Stimulated activated CD4-positive, alpha-beta T cell treated with anti-CD3 and anti-CD28 coated beads, Interleukin-4, amount 100 ng/mL, for 1 hour (primary cell): ENCODE measurements at regions not wholly inside any gene's neighbourhood (a gene's known extent, or its start where the extent isn't known, plus 50 kb on each side); places are given as distances from the start of the nearest gene placed in this dataset.
"Not testable (repeated sequence)": the region's sequence is repeated elsewhere in the genome, so short reads cannot be mapped to it uniquely, and the experiment has no call there.

Experiments used
- DNase-seq: peaks from one replicate; pipeline ENCODE4 v3.0.0-alpha.2; 2020

DNA sequence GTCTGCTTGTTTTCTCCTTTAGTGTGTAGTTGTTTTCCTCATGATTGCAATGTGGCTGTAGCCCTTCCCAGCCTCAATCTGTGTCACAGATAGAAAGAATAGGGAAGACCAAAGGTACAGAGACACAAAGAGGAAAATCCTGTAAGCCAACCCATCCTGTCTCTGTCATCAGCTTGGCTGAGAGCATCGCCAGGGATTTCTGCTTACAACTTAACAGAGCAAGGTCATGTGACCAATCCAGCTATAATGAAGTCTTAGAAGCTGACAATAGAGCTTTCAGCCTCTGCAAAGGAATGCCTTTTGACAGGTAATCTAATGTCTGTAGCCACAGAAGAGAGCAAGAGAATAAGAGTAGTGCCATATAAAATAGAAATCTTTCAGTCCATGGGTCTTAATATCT lies 1598.0 kb upstream of the AGA start:
- no peak for DNase-seq

DNA sequence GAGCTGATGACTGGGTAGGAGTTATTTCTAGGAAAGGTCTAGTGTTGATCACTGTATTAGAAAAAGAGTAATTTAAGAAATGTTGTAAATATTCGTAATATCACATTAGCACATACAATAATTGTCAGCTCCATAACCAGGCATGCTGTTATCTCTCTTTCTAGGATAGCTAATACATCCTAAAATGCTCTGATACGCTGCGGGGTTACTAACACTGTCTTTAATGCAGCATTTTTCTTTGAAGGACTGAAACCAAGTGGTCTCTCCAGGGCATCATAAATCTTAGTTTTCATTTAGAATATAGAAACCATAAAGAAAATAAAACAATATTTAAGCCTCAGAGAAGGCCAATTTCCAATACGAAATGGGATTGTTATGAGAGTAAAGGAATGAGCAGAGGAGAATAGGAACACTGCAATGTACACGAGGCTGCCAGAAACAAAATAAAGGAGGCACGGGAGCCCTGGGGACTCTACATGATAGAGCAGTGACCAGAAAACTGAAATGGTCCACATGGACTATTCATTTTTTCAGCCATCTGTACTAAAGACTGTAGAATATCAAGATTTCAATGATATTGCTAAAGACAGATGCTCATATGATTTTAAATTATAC lies 1606.7 kb upstream of the AGA start:
- DNase-seq: no peak

DNA sequence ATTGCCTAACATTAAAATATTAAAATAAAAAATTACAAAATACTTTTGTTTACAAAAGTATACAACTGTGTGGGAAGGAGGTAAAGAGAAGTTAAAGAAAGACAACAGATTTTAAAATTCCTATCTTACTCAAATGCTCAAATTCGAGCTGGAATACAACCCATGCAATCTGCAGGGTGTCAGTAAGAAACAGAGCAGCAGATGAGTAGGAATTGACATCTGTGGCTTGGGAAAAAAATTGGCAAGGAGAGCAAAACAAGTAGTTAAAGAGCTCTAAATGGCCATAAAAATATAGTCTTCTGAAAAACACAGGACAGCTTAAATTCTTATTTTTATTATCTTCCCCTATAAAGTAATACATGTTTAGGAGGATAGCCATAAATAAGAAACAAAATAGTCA lies 1609.0 kb upstream of the AGA start:
- no peak for DNase-seq

DNA sequence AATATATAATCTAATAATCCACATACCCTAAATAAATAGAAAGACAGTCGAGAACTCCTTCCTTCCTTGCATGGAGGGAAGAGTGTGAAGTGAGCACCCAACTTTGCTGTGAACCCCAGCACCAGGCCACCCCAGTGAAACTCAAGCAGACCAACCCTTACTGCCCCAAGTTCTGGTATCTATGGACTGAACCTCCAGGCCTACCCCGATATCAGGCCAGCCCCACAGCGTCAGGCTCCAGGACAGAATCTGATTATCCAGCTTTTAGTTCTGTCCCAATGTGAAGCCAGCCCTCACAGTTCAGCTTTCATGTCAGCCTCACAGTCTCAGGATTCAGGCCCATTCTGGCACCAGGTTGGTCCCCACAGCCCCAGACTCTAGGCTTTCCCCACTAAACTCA lies 1617.2 kb upstream of the AGA start:
- DNase-seq: no peak

DNA sequence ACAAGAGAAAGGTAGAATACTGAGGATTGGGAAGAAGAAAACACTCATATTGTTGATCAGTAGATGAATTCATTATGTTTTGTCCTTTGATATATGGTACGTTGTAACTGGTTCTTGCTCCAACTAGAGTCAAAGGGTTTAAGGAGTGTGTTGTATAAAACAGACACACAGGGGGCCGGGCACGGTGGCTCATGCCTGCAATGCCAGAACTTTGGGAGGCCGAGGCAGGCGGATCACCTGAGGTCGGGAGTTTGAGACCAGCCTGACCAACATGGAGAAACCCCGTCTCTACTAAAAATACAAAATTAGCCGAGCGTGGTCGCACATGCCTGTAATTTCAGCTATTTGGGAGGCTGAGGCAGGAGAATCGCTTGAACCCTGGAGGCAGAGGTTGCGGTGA lies 1624.0 kb upstream of the AGA start:
- not testable (repeated sequence) for DNase-seq

DNA sequence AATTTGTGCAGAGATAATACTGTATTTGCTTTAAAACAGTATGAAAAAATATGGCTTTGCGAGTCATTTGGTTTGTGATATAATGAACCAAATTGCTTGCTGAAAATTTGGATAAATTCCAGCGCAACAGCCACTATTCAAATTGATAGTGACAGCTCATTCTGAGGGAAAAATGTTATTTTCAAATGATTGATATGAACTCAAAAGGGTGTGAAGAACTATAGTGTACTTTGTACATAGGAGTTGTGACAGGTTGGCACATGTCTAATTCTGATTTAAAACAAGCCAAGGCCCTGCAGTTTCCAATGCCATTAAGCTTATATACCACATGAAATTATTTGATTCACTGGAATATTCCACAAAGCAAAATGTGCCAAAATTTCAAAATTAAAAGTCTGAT lies 1628.9 kb upstream of the AGA start:
- DNase-seq: no peak

DNA sequence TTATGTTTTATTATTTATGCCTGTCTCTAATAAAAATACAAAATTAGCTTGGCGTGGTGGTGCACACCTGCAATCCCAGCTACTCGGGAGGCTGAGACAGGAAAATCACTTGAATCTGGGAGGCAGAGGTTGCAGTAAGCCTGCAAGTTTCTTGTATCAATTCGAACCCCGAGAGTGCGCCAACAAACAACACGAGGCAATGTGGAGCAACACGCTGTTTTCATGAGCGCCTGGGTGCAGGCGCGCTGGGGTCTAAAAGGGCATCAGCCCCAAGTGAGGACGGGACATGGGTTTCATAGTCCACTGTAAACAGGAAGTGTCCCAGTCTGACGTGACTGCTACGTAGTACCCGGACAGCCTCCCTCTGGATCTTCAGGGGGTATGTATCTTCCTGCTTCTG lies 1634.6 kb upstream of the AGA start:
- DNase-seq: no peak

DNA sequence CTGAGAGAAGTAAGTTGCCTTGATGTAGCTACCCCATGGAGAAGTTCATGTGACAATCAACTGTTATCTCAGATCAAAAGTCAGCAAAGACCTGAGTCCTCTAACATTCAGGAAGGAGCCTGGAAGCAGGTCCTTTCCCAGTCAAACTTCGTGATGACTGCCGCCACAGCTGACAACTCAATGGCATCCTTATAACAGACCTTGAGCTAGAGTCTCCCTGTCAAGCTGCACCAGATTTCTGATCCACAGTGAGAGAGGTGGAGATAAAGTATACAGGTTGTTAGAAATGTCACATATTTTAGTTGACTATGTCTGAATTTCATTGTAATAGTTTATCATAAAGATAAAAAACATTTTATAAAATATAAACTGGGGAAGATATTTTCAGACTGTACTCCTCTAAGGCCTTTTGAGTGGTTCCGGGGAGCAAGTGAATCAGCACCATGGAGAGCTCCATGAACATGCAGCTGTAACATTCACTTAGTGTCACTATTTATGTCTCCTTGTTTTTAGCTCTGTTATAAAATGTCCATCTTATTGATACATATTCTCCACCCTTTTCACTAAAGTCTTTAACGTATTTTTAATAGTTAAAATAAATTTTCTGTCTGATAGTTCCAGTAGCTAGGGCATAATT lies 1653.5 kb upstream of the AGA start:
- no peak for DNase-seq

DNA sequence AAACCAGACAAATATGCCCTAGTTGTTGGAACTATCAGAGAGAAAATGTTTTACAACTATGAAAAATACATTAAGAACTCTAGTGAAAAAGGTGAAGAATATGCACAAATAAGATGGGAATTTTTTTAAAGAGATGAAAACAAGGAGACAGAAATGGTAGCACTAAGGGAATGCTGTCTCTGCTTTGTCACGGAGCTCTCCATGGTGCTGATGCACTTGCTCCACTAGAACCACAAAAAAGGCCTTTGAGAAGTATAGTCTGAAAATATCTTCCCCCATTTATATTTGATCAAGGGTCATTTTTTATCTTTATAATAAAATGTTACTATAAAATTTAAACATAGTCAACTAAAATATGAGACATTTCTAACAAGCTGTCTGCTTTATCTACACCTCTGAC lies 1655.5 kb upstream of the AGA start:
- no peak for DNase-seq

DNA sequence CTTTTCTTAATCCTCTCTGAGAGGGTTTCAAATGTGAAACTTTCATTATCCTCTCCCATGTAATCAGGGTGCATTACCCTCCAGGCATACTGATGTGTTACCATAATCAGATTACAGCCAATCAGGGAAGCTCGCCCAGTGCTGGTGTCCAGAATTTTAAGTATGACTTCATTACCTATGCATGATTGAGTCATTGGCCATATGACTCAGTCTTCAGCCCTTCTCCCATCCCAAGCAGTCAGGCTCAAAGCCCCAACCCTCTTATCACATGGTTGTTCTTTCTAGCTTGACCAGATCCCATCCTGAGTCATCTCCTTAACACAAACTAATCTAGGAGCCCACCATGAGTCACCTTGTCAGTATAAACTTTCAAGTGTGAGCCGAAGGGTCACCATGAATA lies 1668.1 kb upstream of the AGA start:
- no peak for DNase-seq

DNA sequence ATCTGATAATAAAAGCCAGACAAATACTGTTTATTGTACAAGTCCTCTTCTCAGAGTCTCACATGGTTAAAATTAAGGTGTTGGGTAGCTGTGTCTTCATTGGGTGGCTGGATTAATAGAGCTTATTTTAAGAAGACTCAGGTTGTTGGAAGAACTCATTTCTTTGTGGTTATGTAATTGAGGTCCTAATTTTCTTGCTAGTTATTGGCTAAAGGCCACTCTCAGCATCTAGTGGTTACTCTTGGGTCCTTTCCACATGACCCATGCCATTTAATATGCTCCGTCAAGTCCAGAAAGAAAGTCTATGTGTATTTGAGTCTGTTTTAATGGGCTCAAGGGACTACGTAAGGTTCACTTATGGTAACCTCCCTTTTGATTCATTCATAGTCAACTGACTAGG lies 1668.6 kb upstream of the AGA start:
- no peak for DNase-seq

DNA sequence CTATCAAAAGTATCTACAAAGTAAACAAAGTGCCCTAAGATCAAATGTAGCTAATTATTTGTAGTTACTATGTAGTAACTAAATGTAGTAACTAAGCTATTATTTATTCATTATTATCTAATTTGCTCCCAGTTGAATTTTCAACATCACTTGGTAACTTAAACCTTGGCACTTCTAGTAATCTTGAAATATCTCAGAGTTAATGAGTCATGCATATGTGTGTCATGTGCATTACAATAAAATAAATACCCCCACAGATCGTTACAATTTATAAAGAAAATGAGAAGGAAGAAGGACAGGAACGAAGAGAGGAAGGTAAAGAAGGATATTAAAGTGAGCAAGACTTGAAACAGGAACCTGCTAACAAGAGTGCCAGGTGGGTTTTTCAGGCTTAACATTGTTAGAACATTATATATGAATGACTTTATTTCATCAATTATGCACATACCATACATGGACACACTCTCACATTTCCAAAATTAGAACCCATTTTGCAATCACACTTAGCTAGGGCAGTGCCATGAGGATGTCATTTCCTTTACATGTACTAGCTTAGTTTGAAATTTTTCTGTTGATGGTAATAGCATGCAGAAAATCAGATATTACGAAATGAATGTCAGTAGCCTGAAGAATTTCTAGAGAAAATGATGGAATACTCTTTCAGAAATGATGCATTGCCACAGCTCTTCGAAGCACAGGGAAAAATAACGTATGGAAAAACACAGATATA lies 1670.4 kb upstream of the AGA start:
- DNase-seq: no peak

DNA sequence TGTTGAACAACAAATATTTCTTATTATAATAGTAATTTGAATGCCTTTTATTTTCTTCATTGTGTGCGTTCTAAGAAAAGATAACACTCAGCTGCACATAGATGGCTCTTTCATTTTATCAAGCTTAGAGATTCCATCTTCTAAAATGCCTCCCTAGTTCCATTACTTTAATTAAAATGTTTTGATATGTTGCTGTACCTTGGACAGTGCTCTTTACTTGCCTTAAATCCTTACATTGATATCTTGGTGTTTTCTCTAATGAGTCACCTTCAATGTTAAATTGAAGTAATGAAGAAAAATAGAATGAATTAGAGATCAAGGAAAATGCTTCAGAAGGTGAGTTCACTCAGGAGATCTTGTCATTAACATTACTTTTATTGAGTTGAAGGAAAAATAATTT lies 1672.4 kb upstream of the AGA start:
- no peak for DNase-seq

DNA sequence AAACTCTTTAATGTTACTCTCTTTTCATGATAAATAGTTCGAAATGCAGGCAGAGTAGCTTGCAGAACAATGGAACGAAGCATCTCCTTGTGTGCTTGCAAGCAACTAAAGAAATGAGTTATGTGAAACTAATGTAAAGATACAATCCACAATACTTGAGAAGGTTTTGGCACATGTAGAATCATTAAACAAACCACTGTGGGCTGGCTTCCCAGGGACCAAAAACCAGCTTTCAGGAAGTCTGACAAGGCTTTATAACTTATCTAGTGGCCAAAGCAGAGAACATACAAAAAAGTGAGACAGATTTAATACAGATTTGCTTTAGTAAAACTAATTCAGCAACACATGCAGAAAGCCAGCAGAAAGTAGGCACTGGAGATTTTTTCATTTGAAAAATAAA lies 1673.8 kb upstream of the AGA start:
- no peak for DNase-seq

DNA sequence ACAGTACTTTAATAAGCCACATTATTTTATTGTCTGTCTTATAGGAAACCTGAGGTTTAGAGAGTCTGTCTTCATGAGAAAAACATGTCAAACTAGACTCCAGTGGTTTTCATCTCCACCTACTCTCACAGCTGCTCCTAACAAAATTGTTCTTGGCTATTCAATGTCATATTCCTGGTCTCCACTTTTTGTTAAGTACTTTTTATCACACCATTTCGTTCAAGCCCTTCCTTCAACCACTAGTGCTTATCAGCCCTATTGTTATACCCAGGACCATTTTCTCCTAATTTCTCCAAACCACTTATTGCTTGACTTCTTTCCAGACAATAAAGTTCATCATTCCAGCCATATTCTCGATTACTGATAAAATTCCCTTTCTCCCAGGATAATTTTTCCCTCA lies 1674.3 kb upstream of the AGA start:
- no peak for DNase-seq

DNA sequence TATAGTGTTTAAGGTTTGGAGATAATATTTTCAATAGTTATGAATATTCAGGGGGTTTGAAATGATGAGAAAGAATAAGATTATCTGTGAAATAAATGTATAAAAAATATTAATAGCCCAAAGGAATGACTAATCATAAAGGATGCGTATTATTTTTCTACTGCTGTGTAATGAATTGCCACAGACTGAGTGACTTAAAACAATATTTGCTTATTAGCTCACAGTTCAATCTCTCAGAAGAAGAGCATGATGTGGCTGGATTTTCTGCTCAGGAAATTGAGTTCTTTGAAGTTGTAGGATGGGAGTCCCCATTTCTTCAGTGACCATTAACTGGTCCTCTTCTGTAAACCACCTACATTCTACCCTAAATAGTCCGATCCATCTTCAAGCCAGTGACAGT lies 1680.8 kb upstream of the AGA start:
- no peak for DNase-seq

DNA sequence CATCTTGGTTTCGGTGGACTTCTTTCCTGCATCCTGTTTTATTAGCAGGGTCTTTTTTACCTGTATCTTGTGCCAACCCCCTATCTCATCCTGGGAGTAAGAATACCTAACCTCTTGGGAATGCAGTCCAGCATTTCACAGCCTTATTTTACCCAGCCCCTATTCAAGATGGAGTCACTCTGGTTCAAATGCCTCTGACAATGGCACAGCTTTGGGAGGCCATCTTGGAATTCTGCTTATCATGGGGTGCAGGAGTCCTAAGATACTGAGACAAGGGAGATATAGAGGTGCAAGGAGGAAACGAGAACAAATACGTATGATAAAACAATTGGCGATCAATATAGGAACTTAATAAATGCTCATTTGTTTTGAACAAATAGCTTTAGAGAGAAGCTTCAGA lies 1682.2 kb upstream of the AGA start:
- DNase-seq: no peak

DNA sequence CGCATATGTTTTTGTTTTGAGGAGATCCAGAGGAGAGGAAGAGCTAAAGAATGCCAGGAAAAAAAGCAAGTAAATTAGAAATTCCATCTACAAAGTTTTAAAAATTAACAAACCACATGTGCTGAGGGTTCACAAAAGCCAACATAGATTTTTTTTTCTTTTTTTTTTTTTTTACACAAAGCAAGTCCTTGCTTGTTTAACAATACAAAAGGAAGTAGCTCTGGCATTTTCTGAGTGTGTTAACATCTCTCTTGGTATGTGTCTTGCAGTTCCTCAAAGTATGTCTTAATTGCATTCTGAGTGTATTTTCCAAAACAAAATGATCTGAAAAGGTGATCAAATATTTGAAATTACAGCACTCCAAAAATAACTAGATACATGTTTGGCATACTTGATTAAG lies 1682.7 kb upstream of the AGA start:
- DNase-seq: no peak

DNA sequence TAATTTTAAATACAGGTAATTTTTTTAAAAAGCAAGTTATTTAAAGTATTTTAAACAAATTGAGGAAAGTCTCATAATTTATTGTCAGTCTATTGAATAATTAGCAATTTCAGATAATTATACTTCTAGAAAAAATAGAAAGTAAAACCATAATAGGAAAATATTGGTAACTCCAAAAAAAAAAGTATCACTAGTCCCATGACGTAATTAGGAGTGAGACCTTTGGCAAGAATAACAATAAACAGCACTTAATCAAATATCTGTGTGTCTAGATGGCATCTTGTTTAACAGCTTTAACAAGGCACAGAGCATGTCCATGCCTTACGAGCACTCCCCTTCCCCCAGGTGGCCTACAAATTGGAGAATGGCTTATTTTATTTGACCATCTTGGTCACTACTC lies 1683.6 kb upstream of the AGA start:
- DNase-seq: no peak

DNA sequence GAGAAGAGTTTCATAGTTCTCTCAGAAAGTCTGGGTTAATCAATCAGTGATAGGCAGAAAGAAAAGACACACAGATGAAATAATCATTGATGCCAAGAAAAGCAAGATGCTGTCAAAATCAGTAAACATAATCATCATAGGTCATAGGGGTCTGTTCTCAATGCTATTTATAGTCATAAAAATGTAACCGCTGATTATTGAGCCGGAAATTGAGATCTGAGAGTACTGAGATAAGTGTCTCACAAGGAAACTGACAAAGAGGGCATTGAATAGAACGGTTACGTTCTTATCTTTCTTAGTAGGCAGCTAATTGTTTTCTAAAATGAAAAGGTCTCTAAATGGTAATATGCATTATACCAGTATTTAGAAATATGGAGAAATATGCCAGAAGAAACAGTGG lies 1686.1 kb upstream of the AGA start:
- no peak for DNase-seq

DNA sequence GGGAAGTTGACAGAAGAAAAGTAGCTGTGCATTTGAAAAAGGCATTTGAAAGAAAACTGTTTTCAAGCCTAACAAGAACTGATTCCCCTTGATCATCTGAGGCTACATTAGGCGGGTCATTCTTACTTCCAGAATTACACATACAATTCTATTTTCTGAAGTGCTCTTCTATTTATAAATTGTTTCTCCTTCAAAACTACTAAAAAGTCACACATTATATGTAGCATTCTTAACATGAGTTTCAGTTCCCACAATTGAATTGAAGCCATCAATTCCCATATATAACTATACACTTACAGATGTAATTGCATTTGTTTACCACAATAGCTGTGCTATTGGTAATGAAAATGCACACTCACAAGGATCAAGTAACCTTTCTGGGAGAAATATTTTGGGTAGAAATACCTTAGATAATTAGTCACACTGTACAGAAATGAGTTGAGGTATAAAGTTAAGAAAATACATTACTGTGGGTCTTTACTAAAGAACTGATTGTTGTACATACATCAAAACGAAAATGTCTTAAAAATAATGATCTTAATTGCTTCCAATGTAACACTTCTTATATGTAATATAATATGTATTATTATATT lies 1688.0 kb upstream of the AGA start:
- DNase-seq: no peak

DNA sequence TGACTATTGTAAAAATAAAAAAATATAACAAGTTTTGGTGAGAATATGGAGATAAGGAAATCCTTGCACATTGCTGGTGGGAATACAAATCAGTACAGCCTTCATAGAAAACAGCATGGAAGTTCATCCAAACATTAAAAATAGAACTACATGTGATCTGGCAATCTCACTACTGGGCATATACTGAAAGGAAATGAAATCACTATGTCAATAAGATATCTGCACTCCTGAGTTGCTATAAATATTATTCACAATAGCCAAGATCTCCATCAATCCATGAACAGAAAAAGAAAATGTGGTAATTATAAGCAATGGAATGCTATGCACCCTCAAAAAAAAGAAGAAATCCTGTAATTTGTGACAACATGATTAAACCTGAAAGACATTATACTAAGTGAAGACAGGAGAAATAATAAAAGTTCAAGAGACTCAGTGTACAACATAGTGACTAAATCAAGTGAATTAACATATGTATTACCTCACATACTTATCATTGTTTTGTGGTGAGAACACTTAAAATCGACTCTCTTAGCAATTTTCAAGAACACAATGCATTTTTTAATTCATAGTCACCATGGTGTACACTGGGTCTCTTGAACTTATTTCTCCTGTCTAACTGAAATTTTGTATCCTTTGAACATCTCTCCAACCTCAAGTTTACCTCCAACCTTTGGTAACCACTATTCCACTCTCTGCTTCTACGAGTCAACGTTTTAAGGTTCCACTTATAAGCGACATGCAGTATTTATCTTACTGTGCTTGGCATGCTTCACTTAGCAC lies 1703.7 kb upstream of the AGA start:
- no peak for DNase-seq

DNA sequence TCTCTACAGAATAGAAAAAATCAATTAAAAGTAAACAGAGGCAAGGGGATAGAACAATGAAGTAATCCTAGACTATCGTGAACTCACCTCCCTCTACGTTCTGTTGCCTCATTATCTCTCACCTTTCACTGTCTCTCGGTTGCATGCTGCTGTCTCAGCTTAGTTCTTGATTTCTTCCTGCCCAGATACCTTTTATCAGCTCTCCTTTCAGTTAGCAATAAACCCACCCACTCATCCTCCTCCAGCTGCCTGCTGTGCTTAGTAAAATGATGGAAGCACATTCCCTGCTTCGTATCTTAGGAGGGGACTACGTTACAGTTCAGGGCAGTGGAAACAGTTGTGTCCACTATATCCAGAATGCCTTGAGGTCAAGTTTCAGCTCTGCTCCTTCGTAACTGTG lies 1709.5 kb upstream of the AGA start:
- no peak for DNase-seq

DNA sequence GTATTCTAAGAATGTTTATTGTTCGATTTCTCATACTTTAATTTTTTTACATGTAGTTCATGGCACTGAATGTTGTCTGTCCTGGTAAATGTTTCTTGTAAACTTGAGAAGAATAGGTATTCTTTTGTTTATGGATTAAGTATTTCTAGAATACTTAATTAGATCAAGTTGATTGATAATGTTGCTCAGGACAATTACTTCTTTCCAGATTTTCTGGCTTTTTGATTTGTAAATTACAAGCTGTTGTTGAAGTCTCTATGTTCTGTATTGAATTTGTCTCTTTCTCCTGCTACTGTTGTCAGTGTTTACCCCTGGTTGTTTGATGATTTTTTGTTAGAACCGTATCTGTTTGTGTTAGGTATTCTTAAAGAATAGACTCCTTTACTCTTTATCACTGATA lies 1720.9 kb upstream of the AGA start:
- no peak for DNase-seq
